ENCODE measurements at regions not wholly inside any gene's neighbourhood (a gene's known extent, or its start where the extent isn't known, plus 50 kb on each side); places are given as distances from the start of the nearest gene placed in this dataset.

DNA sequence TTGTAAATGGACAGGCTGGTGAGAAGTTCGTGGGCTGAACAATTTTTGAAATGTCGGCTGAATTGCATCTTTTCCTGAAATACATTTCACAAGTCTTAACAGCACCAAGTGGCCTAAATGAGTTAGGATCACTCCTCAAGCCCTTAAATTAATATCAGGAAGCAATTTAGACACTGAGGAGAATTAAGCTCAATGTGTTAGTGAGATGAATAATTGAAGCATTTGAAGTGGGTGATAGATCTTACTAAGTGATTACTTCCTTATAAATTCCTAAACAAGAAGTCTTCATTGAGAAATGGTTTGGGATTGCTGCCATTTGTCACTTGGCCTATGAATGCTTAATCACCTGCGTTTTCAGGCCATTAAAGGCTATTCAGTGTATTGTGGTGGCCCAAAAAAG is 116.8 kb downstream of the NAA11 start:
- peaks cover 0 to 3% of the 10 kb centered on the region in 2 experiments for H3K36me3 ChIP-seq (ENCODE audit: control insufficient read depth in 1 of 2, insufficient read depth in 2 of 2, low read length in 2 of 2)
- H3K14ac ChIP-seq (ENCODE audit: low read length), result no peak overlapping the region
- no peaks in the 10 kb centered on the region for H3K9me3 ChIP-seq (ENCODE audit: insufficient read depth, low read depth, low read length)
- peak overlapping the region; percentile 59 for H4K91ac ChIP-seq (ENCODE audit: low read depth, low read length)
- H3K4me3 ChIP-seq (ENCODE audit: low read depth, low read length), result no peak overlapping the region
- H3K79me2 ChIP-seq (ENCODE audit: control insufficient read depth, insufficient read depth, low read length, poor library complexity), result no peaks in the 10 kb centered on the region
- H3K4ac ChIP-seq (ENCODE audit: low read depth, low read length), result no peak overlapping the region
- no peak overlapping the region for H4K12ac ChIP-seq (ENCODE audit: low read depth, low read length)
- no peak overlapping the region for H3K4me2 ChIP-seq (ENCODE audit: low read length)
- no peaks in the 10 kb centered on the region for H3K27me3 ChIP-seq (ENCODE audit: insufficient read depth, low read length)
- no peak overlapping the region for H4K8ac ChIP-seq (ENCODE audit: low read depth, low read length)
- H3K79me1 ChIP-seq (ENCODE audit: low read length), result peaks cover 9% of the 10 kb centered on the region
- peaks cover 2 to 7% of the 10 kb centered on the region in 2 experiments for H3K4me1 ChIP-seq (ENCODE audit: control insufficient read depth in 1 of 2, insufficient read depth in 2 of 2, low read length in 2 of 2)
- peak overlapping the region; percentile 77 for H2BK12ac ChIP-seq (ENCODE audit: low read length)
- H2BK120ac ChIP-seq (ENCODE audit: insufficient read depth, low read length, poor library complexity), result peak overlapping the region; percentile 48
- peak overlapping the region; percentile 79 for H2BK5ac ChIP-seq (ENCODE audit: low read depth, low read length, poor library complexity)
- no peak overlapping the region for H2AK5ac ChIP-seq (ENCODE audit: low read length)
- H3K27ac ChIP-seq (ENCODE audit: low read depth, low read length), result no peak overlapping the region
- no CpG with 5 or more reads among the region's 3 CpGs for WGBS (ENCODE audit: extremely low coverage, insufficient coverage, insufficient read length)
- peak in 1 of 2 donors; percentile 3 for DNase-seq
- no peak overlapping the region for H3K9ac ChIP-seq (ENCODE audit: low read length)
- H3K23ac ChIP-seq (ENCODE audit: low read length), result no peak overlapping the region
- H3K18ac ChIP-seq (ENCODE audit: low read length), result no peak overlapping the region
- no peak overlapping the region for H2AFZ ChIP-seq (ENCODE audit: insufficient read depth, low read length, poor library complexity)

DNA sequence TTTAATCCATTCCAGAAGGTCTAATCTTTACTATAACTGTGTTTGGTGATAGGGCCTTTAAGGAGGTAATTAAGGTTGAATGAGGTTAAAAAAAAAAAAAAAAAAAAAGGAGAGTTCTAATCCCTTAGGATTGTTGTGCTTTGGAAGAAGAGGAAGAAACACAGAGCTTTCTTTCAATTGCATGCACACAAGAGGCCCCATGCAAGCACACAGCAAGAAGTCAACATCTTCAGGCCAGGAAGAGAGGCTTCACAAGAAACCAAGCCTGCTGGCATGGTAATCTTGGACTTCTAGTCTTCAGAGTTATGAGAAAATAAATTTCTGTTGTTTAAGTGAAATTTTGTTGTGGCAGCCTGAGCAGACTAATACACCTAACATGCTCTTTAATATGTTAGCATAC is 118.6 kb downstream of the NAA11 start:
- Histone ChIP-seq H2BK120ac (ENCODE audit: insufficient read depth, low read length, poor library complexity) (no peak overlapping the region), H3K23ac (ENCODE audit: low read length) (no peak overlapping the region), H3K79me2 (ENCODE audit: control insufficient read depth, insufficient read depth, low read length, poor library complexity) (no peaks in the 10 kb centered on the region), H4K12ac (ENCODE audit: low read depth, low read length) (no peak overlapping the region), H4K91ac (ENCODE audit: low read depth, low read length) (no peak overlapping the region), H3K4ac (ENCODE audit: low read depth, low read length) (no peak overlapping the region), H2BK12ac (ENCODE audit: low read length) (no peak overlapping the region), H3K4me2 (ENCODE audit: low read length) (no peak overlapping the region), H4K8ac (ENCODE audit: low read depth, low read length) (no peak overlapping the region), H3K14ac (ENCODE audit: low read length) (no peak overlapping the region), H2BK5ac (ENCODE audit: low read depth, low read length, poor library complexity) (no peak overlapping the region), H3K36me3 (ENCODE audit: control insufficient read depth in 1 of 2, insufficient read depth in 2 of 2, low read length in 2 of 2) (peaks cover 0 to 3% of the 10 kb centered on the region in 2 experiments), H3K4me1 (ENCODE audit: control insufficient read depth in 1 of 2, insufficient read depth in 2 of 2, low read length in 2 of 2) (peaks cover 2 to 7% of the 10 kb centered on the region in 2 experiments), H3K4me3 (ENCODE audit: low read depth, low read length) (no peak overlapping the region), H2AK5ac (ENCODE audit: low read length) (no peak overlapping the region), H3K27me3 (ENCODE audit: insufficient read depth, low read length) (no peaks in the 10 kb centered on the region), H3K9me3 (ENCODE audit: insufficient read depth, low read depth, low read length) (no peaks in the 10 kb centered on the region), H2AFZ (ENCODE audit: insufficient read depth, low read length, poor library complexity) (no peak overlapping the region), H3K79me1 (ENCODE audit: low read length) (peaks cover 9% of the 10 kb centered on the region), H3K9ac (ENCODE audit: low read length) (no peak overlapping the region), H3K27ac (ENCODE audit: low read depth, low read length) (no peak overlapping the region), H3K18ac (ENCODE audit: low read length) (no peak overlapping the region)
- no peak for DNase-seq

GRCh38 chr4:79206660-79207059 is 119.2 kb downstream of the NAA11 start:
- WGBS (ENCODE audit: extremely low coverage, insufficient coverage, insufficient read length), result no CpG with 5 or more reads among the region's 4 CpGs
- no peak overlapping the region for H4K12ac ChIP-seq (ENCODE audit: low read depth, low read length)
- H3K27ac ChIP-seq (ENCODE audit: low read depth, low read length), result no peak overlapping the region
- no peak overlapping the region for H2BK120ac ChIP-seq (ENCODE audit: insufficient read depth, low read length, poor library complexity)
- H2AK5ac ChIP-seq (ENCODE audit: low read length), result no peak overlapping the region
- H3K4me3 ChIP-seq (ENCODE audit: low read depth, low read length), result no peak overlapping the region
- H3K18ac ChIP-seq (ENCODE audit: low read length), result no peak overlapping the region
- H3K79me2 ChIP-seq (ENCODE audit: control insufficient read depth, insufficient read depth, low read length, poor library complexity), result no peaks in the 10 kb centered on the region
- H3K9me3 ChIP-seq (ENCODE audit: insufficient read depth, low read depth, low read length), result no peaks in the 10 kb centered on the region
- H2BK5ac ChIP-seq (ENCODE audit: low read depth, low read length, poor library complexity), result no peak overlapping the region
- no peaks in the 10 kb centered on the region for H3K27me3 ChIP-seq (ENCODE audit: insufficient read depth, low read length)
- H3K14ac ChIP-seq (ENCODE audit: low read length), result no peak overlapping the region
- H3K79me1 ChIP-seq (ENCODE audit: low read length), result peaks cover 9% of the 10 kb centered on the region
- H3K4ac ChIP-seq (ENCODE audit: low read depth, low read length), result no peak overlapping the region
- H3K36me3 ChIP-seq (ENCODE audit: control insufficient read depth in 1 of 2, insufficient read depth in 2 of 2, low read length in 2 of 2), result peaks cover 0 to 3% of the 10 kb centered on the region in 2 experiments
- H2AFZ ChIP-seq (ENCODE audit: insufficient read depth, low read length, poor library complexity), result no peak overlapping the region
- no peak for DNase-seq
- H4K91ac ChIP-seq (ENCODE audit: low read depth, low read length), result no peak overlapping the region
- H3K23ac ChIP-seq (ENCODE audit: low read length), result no peak overlapping the region
- H2BK12ac ChIP-seq (ENCODE audit: low read length), result no peak overlapping the region
- H3K4me1 ChIP-seq (ENCODE audit: control insufficient read depth in 1 of 2, insufficient read depth in 2 of 2, low read length in 2 of 2), result peaks cover 2 to 7% of the 10 kb centered on the region in 2 experiments
- H3K9ac ChIP-seq (ENCODE audit: low read length), result no peak overlapping the region
- H3K4me2 ChIP-seq (ENCODE audit: low read length), result no peak overlapping the region
- no peak overlapping the region for H4K8ac ChIP-seq (ENCODE audit: low read depth, low read length)

GRCh38 chr4:79205121-79205520 is 120.7 kb downstream of the NAA11 start:
- DNase-seq, result no peak
- H3K18ac ChIP-seq (ENCODE audit: low read length), result no peak overlapping the region
- WGBS (ENCODE audit: extremely low coverage, insufficient coverage, insufficient read length), result no CpG with 5 or more reads among the region's 3 CpGs
- H2BK120ac ChIP-seq (ENCODE audit: insufficient read depth, low read length, poor library complexity), result no peak overlapping the region
- no peak overlapping the region for H4K91ac ChIP-seq (ENCODE audit: low read depth, low read length)
- no peak overlapping the region for H3K27ac ChIP-seq (ENCODE audit: low read depth, low read length)
- H3K4me2 ChIP-seq (ENCODE audit: low read length), result no peak overlapping the region
- H3K9me3 ChIP-seq (ENCODE audit: insufficient read depth, low read depth, low read length), result no peaks in the 10 kb centered on the region
- H3K4me1 ChIP-seq (ENCODE audit: control insufficient read depth in 1 of 2, insufficient read depth in 2 of 2, low read length in 2 of 2), result peaks cover 2 to 5% of the 10 kb centered on the region in 2 experiments
- H2AFZ ChIP-seq (ENCODE audit: insufficient read depth, low read length, poor library complexity), result no peak overlapping the region
- no peak overlapping the region for H3K9ac ChIP-seq (ENCODE audit: low read length)
- no peak overlapping the region for H3K4ac ChIP-seq (ENCODE audit: low read depth, low read length)
- H2AK5ac ChIP-seq (ENCODE audit: low read length), result no peak overlapping the region
- no peak overlapping the region for H2BK5ac ChIP-seq (ENCODE audit: low read depth, low read length, poor library complexity)
- H3K36me3 ChIP-seq (ENCODE audit: control insufficient read depth in 1 of 2, insufficient read depth in 2 of 2, low read length in 2 of 2), result peaks cover 0 to 3% of the 10 kb centered on the region in 2 experiments
- H3K79me2 ChIP-seq (ENCODE audit: control insufficient read depth, insufficient read depth, low read length, poor library complexity), result no peaks in the 10 kb centered on the region
- peaks cover 7% of the 10 kb centered on the region for H3K79me1 ChIP-seq (ENCODE audit: low read length)
- H4K12ac ChIP-seq (ENCODE audit: low read depth, low read length), result no peak overlapping the region
- H3K27me3 ChIP-seq (ENCODE audit: insufficient read depth, low read length), result no peaks in the 10 kb centered on the region
- no peak overlapping the region for H4K8ac ChIP-seq (ENCODE audit: low read depth, low read length)
- H3K4me3 ChIP-seq (ENCODE audit: low read depth, low read length), result no peak overlapping the region
- H3K14ac ChIP-seq (ENCODE audit: low read length), result no peak overlapping the region
- no peak overlapping the region for H3K23ac ChIP-seq (ENCODE audit: low read length)
- no peak overlapping the region for H2BK12ac ChIP-seq (ENCODE audit: low read length)
